GM10266 (cell line): ENCODE measurements at regions not wholly inside any gene's neighbourhood (a gene's known extent, or its start where the extent isn't known, plus 50 kb on each side); places are given as distances from the start of the nearest gene placed in this dataset.

Source experiments
- DNase-seq: peaks from one replicate; pipeline ENCODE4 v3.0.0; 2012; ENCODE audit errors: extremely low spot score
- TF ChIP-seq, protein P1 (sequence below): IDR thresholded peaks from 2 replicates; pipeline ENCODE4 v1.5.1; 2012; ENCODE audit warnings: mild to moderate bottlenecking, low read depth; ENCODE audit not compliant: control insufficient read depth, insufficient read depth; ENCODE audit errors: missing control alignments

DNA sequence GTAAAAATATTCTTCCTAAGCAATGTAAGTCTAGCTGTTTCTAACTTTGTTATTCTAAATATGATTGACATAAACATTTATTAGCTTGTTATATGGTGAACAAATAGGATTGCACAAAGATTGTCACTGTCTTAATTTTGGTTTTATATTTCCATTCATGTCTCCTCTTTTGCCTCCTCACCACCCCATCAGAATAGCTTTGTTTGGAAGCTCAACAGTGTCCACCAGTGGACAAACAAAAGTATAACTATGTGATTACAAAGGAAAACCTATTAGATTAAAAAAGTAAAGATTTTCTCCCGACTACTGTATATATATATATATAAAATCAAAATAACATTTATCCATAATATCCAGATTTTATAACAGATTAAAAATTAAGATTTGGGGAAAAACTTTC lies 468.2 kb downstream of the ZIC3 start:
- no peak for DNase-seq

DNA sequence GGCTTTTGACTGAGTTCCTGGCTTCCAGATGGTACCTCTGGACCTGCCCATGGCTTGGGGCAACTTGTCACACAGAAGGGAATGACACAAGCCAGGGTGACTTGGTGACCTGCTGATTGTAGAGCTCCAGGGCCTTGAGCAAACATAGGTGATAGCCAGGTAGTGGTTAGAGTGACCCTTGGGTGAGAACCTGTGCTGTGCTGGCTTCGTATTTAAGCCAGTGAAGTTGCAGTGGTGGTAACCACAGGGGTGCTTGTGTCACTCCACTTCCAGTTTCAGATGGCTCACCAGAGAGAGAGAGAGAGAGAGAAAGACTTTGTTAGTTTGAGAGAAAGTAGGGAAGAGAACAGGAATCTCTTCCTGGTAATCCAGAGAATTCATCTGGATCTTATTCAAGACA lies 471.6 kb downstream of the ZIC3 start:
- TF ChIP-seq, protein P1, sequence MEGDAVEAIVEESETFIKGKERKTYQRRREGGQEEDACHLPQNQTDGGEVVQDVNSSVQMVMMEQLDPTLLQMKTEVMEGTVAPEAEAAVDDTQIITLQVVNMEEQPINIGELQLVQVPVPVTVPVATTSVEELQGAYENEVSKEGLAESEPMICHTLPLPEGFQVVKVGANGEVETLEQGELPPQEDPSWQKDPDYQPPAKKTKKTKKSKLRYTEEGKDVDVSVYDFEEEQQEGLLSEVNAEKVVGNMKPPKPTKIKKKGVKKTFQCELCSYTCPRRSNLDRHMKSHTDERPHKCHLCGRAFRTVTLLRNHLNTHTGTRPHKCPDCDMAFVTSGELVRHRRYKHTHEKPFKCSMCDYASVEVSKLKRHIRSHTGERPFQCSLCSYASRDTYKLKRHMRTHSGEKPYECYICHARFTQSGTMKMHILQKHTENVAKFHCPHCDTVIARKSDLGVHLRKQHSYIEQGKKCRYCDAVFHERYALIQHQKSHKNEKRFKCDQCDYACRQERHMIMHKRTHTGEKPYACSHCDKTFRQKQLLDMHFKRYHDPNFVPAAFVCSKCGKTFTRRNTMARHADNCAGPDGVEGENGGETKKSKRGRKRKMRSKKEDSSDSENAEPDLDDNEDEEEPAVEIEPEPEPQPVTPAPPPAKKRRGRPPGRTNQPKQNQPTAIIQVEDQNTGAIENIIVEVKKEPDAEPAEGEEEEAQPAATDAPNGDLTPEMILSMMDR: no peak
- DNase-seq: no peak

More for the DNA sequence above, 468.2 kb downstream of the ZIC3 start:
- TF ChIP-seq, protein P1: no peak

DNA sequence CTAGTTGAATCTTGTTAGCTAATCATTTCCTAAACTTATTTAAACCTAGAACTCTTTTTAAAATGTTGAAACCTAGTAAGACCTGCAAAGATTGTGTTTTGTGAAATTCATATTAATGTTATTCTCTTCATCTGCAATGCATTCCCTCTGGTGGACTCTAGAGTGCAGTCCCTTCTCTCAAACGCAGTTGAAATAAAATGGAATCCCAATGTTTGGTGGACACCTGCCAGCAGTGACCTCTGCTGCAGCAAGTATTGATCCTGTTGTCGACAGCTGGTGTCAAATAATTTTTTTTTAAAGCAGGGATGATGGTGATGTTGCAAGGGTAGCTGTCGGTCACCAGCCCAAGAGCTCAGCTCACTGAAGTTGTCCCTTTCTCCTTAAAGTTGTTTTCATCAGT lies 492.0 kb downstream of the ZIC3 start:
- TF ChIP-seq, protein P1: no peak
- DNase-seq: no peak

DNA sequence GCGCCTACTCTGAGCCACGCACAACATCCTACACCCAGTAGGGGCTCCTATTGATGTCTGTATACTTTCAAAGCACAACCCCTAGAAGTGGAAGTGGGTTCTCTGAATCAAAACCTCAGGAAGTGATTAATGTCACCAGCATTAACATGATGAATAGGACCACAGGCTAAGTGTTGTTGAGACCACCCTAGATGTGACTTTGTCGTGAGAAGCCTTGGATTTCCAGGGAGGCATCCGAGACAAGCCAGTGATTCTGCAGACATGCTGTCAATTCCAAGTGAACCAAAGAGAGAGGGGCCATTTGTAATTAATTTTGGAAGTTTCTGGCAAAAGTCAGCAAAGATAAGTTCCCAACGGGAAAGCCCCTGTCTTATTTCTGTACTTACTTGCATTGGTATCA lies 493.0 kb downstream of the ZIC3 start:
- TF ChIP-seq, protein P1: no peak
- no peak for DNase-seq

DNA sequence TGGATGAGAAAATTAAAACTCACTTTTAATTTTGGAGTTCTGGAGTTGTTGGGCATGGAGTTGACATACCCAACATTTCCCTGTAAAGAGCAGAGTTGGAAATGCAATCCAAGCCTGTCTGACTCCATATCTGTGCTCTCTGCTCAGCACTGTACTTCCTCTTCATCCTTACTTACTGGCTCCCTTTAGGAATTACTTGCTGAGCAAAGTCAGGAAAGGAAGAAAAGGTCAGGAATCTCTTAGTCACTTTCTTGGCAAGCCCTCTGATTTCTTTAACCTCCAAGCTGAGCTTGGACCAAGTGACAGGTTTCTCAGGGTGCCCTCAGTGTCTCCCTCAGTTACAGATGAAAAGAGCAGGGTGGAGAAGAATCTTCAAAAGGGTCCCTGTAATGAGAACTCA lies 501.5 kb downstream of the ZIC3 start:
- no peak for DNase-seq
- TF ChIP-seq, protein P1: no peak

DNA sequence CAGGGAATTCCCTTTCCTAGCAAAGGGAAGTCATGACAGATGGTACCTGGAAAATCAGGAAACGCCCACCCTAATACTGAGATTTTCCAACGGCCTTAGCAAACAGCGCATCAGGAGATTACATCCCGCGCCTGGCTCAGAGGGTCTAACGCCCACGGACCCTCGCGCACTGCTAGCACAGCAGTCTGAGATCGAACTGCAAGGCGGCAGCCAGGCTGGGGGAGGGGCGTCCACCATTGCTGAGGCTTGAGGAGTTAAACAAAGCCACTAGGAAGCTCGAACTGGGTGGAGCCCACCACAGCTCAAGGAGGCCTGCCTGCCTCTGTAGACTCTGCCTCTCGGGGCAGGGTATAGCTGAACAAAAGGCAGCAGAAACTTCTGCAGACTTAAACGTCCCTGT lies 507.7 kb downstream of the ZIC3 start:
- TF ChIP-seq, protein P1: no peak
- no peak for DNase-seq

DNA sequence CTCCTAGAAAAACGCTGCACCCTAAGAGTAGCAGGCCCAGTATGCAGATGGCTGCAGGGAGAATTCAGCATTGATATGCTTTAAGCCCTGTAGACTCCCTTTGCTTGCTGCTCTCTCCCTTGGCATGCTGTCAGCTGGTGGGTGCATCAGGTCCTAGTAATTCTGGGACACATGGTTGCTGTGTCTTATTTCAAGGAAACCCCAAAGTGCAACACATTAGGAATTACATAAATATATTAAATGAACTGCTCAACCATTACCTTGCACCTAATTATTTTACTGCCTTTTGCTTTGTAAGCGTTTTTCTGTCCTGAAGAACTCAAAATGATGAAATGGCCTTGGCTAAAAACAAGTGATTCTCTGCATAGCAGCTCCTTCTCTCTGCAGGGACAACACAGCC lies 516.3 kb downstream of the ZIC3 start:
- DNase-seq: no peak
- TF ChIP-seq, protein P1: no peak
